GM12874 (cell line): ENCODE measurements at regions not wholly inside any gene's neighbourhood (a gene's known extent, or its start where the extent isn't known, plus 50 kb on each side); places are given as distances from the start of the nearest gene placed in this dataset.

ENCODE experiments used
- CTCF ChIP-seq: IDR thresholded peaks from 2 replicates; pipeline ENCODE4 v1.5.1; 2011; ENCODE audit warnings: low read depth, mild to moderate bottlenecking, control low read depth, low read length, moderate library complexity; ENCODE audit not compliant: insufficient read depth

GRCh38 chr13:72622546-72622945 is 104.9 kb downstream of the MZT1 start:
- no peak for TF ChIP-seq CTCF

- no peak for TF ChIP-seq CTCF
Observed at GRCh38 chr13:72620874-72621273, 106.6 kb downstream of the MZT1 start.

GRCh38 chr13:72617951-72618350 is 109.5 kb downstream of the MZT1 start:
- TF ChIP-seq CTCF, result no peak

GRCh38 chr13:72617186-72617585 is 110.2 kb downstream of the MZT1 start:
- no peak for TF ChIP-seq CTCF

GRCh38 chr13:72599178-72599743 is 128.2 kb downstream of the MZT1 start:
- TF ChIP-seq CTCF, result no peak

GRCh38 chr13:72590091-72590740 is 137.2 kb downstream of the MZT1 start:
- no peak for TF ChIP-seq CTCF

GRCh38 chr13:72586518-72586917 is 140.9 kb downstream of the MZT1 start:
- TF ChIP-seq CTCF, result no peak
